Body of pancreas (tissue), 4 donors: ENCODE measurements at regions not wholly inside any gene's neighbourhood (a gene's known extent, or its start where the extent isn't known, plus 50 kb on each side); places are given as distances from the start of the nearest gene placed in this dataset.

Source experiments
- POLR2A ChIP-seq, 3 donors: fragments of 450-650 bp; IDR thresholded peaks; one replicate each; pipeline ENCODE4 v1.6.1; 2016; ENCODE audit warnings: antibody characterized with exemption in 3 of 3, mild to moderate bottlenecking in 2 of 3
- TF ChIP-seq, protein P1 (sequence below), 7 experiments: fragments of 450-650 bp in 4 of 7; fragments of 200-600 bp in 3 of 7; sonication (generic) in 3 of 7; IDR thresholded peaks; one replicate each; pipeline ENCODE4 v1.5.1; 2016 to 2019; ENCODE audit warnings: antibody characterized with exemption in 7 of 7

DNA sequence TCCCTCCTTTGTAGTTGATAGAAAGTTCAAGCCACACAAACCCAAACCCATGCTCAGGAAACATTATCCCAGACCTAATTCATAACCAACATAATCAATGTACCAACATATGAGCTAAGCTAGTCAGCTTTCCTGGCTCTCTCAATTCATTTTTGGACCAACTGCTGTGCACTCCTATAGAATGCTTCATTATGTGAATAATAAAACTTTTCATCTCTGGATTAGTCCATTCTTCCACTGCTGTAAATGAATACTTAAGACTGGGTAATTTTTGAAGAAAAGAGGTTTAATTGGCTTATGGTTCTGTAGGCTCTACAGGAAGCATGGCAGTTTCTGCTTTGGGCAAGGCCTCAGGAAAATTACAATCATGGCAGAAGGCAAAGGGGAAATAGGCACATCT is 651.9 kb downstream of the RERGL start:
- TF ChIP-seq, protein P1, sequence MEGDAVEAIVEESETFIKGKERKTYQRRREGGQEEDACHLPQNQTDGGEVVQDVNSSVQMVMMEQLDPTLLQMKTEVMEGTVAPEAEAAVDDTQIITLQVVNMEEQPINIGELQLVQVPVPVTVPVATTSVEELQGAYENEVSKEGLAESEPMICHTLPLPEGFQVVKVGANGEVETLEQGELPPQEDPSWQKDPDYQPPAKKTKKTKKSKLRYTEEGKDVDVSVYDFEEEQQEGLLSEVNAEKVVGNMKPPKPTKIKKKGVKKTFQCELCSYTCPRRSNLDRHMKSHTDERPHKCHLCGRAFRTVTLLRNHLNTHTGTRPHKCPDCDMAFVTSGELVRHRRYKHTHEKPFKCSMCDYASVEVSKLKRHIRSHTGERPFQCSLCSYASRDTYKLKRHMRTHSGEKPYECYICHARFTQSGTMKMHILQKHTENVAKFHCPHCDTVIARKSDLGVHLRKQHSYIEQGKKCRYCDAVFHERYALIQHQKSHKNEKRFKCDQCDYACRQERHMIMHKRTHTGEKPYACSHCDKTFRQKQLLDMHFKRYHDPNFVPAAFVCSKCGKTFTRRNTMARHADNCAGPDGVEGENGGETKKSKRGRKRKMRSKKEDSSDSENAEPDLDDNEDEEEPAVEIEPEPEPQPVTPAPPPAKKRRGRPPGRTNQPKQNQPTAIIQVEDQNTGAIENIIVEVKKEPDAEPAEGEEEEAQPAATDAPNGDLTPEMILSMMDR (IDR thresholded peaks at IDR 0.05), result no peak
- no peak for TF ChIP-seq POLR2A (IDR thresholded peaks at IDR 0.05)
